22Rv1 (cell line): ENCODE measurements at regions not wholly inside any gene's neighbourhood (a gene's known extent, or its start where the extent isn't known, plus 50 kb on each side); places are given as distances from the start of the nearest gene placed in this dataset.
"Not testable (repeated sequence)": the region's sequence is repeated elsewhere in the genome, so short reads cannot be mapped to it uniquely, and the experiment has no call there.

Experiments used
- ZFX ChIP-seq: fragments of 450-650 bp; IDR thresholded peaks from 2 replicates; pipeline ENCODE4 v1.6.1; 2017; ENCODE audit warnings: antibody characterized with exemption, borderline replicate concordance
- TF ChIP-seq, protein P1 (sequence below): fragments of 450-650 bp; IDR thresholded peaks from 2 replicates; pipeline ENCODE4 v1.5.1; 2017; ENCODE audit warnings: mild to moderate bottlenecking

DNA sequence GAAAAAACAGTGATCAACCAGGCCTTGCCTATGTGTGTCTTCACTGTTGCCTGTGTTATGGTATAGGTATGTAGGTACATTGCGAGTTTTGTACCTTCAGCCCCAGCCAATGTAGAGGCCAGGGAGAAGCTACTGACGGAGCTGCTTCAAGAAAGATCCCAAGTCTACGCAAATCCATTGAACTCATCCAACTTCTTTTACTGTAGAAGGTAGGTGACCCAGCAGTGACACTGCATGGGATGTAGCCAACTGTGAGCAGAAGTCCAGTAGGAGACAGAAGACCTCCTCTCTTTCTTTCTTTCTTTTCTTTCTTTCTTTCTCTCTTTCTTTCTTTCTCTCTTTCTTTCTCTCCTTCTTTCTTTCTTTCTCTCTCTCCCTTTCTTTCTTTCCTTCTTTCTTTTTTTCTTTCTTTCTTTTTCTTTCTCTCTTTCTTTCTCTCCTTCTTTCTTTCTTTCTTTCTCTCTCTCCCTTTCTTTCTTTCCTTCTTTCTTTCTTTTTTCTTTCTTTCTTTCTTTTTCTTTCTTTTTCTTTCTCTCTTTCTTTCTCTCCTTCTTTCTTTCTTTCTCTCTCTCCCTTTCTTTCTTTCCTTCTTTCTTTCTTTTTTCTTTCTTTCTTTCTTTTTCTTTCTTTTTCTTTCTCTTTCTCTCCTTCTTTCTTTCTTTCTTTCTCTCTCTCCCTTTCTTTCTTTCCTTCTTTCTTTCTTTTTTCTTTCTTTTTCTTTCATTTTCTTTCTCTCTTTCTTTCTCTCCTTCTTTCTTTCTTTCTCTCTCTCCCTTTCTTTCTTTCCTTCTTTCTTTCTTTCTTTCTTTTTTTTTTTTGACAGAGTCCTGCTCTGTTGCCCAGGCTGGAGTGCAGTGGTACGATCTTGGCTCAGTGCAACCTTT lies 88.7 kb upstream of the NCK2 start:
- TF ChIP-seq, protein P1, sequence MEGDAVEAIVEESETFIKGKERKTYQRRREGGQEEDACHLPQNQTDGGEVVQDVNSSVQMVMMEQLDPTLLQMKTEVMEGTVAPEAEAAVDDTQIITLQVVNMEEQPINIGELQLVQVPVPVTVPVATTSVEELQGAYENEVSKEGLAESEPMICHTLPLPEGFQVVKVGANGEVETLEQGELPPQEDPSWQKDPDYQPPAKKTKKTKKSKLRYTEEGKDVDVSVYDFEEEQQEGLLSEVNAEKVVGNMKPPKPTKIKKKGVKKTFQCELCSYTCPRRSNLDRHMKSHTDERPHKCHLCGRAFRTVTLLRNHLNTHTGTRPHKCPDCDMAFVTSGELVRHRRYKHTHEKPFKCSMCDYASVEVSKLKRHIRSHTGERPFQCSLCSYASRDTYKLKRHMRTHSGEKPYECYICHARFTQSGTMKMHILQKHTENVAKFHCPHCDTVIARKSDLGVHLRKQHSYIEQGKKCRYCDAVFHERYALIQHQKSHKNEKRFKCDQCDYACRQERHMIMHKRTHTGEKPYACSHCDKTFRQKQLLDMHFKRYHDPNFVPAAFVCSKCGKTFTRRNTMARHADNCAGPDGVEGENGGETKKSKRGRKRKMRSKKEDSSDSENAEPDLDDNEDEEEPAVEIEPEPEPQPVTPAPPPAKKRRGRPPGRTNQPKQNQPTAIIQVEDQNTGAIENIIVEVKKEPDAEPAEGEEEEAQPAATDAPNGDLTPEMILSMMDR: not testable (repeated sequence)
- TF ChIP-seq ZFX: not testable (repeated sequence)
